HUDEP-2 (cell line): ENCODE measurements at regions not wholly inside any gene's neighbourhood (a gene's known extent, or its start where the extent isn't known, plus 50 kb on each side); places are given as distances from the start of the nearest gene placed in this dataset.

Experiments
- DNase-seq, 76 experiments: peaks; one replicate each; lab custom pipeline; 2025; ENCODE audit not compliant: unreplicated experiment in 76 of 76; lab: John Stamatoyannopoulos, UW

DNA sequence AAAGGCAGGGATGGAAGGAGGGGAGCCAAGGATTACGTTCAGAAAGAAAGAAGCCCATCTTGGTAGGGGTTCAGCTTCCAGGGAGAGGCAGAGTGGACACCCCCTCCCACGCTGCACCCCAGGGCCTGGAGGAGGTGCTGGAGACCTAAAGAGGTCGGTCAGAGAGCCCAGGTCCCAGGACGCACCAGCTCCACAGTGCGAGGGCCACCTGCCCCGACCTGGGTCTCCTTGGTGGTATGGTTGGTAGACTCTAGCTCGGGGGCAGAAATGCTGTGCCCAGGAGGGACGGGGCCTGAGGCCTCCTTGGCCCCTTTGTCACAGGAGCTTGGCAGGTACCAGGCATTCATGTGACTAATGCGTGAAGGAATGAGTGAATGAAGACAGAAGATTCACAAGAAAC lies 87.1 kb upstream of the RAB6C start:
- no peak for DNase-seq

DNA sequence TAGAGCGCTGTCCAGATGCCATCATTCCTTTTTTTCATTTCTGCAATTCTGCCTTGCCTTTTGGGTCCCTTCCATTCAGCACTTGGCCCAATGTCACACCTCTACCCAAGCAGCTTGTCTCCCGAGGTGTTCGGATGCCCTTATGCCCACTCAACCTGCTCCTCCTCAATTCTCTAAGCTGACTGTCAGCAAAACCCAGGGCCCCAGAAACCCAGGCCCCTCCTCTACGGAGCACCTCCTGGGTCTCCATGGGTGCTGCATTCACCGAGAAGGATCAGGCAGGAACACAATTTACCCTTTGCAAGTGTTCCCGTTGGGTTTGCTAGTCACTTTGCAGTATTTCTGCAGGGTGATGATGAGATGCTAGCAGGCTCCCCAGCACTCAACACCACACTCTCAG lies 86.7 kb upstream of the RAB6C start:
- no peak for DNase-seq

DNA sequence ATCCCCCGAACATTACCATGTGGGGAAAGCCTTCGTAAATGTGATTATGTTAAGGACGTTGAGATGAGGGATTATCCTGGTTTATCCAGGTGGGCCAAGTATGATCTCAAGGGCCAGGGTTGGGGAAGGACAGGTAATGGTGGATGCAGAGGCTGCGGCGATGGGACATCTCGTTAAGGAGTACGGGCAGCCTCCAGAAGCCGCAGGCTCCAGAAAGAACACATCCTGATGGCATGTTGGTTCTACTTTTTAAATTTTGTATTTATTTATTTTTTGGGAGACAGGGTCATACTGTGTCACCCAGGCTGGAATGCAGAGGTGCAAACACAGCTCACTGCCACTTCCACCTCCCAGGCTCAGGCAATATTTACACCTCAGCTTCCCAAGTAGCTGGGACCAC lies 86.2 kb upstream of the RAB6C start:
- no peak for DNase-seq

DNA sequence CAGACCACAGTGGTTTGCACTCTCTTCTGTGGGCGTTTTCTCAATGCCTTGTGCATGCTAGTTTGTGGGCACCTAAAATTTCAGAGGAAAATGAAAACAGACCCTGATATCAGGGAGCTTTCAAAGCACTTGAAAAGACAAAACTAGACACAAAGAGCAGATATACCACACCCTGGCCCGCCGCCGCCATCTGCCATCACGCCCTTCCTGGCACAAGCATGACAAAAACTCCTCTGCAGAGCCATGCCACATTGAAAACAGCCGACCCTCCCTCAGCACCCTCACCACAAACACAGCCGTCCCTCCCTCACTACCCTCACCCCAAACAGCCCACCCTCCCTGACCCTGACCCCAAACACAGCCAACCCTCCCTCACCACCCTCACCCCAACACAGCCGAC lies 84.8 kb upstream of the RAB6C start:
- DNase-seq: peak in 6 of 76 experiments; percentile 9 to 21 (median 14)

DNA sequence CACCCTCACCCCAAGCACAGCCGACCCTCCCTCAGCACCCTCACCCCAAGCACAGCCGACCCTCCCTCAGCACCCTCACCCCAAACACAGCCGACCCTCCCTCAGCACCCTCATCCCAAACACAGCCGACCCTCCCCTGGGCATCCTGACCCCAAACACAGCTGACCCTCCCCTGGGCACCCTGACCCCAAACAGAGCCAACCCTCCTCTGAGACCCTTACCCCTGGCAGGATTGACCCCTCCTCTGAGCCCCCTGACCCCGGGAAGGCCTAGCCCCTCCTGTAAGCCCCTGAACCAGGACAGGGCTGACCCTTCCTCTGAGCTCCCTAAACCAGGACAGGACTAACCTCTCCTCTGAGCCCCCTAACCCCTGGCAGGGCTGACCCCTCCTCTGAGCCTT lies 84.4 kb upstream of the RAB6C start:
- DNase-seq: no peak

DNA sequence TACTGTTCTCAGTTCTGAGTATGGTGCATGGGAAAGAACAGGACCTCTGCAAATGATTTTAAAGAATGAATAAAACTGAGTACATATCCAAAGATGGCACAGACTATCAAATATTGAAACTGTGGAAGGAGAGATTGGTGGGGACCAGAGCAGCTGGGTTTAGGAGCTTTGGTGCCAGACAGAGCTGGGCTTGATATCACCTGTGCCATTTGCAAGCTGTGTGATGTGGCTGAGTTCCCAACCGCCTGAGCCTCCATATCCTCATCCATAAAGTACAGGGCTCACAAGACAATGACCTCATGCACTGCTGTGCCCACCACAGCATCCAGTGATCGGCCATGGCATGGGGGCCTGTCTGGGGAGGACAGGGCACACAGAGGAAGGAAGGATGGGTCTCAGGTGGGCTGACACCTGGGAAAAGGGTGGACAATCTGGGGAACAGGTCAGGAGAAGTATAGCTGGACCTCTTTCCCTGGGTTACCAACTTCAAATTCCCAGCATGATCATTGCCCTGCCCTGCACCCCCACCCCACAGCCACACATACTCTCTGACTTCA lies 83.9 kb upstream of the RAB6C start:
- no peak for DNase-seq

DNA sequence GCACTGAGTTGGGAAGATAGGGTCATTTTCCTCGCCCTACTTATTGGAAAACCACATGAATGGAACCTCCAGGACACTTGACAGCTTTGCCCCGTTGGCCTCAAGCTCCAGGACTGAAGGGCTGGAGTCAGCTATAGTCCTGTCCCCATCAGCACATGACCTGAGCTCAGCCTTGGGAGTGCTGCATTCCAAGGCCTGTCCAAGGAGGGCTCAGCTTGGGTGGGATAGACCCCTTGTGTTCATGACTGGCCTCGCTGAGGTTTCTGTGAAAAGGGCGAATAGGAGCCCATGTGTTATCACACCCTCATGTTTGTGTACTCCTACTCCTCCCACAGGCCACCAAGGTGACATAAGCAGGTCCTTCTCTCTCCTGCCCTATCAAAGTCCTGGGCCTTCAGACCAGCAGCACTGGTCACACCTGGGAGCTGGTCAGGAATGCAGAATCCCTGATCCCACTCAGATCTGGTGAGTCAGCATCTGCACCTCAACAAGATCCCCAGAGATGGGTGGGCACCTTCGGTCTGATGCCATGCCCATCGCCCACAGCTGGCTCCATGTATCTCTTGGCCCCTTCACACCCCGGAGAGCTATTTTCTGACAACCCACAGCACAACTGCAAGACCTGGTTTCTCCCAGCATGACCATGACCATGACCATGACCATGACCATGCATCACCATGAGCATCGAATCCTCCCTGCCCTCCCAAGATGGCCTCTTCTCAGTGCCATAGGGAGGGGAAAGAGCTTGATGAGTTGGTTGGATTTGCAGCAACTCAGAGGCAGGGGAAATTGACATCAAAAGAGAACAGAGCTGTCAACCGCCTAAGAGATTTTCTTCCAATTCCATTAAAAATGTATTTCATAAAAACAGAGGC lies 83.0 kb upstream of the RAB6C start:
- no peak for DNase-seq

DNA sequence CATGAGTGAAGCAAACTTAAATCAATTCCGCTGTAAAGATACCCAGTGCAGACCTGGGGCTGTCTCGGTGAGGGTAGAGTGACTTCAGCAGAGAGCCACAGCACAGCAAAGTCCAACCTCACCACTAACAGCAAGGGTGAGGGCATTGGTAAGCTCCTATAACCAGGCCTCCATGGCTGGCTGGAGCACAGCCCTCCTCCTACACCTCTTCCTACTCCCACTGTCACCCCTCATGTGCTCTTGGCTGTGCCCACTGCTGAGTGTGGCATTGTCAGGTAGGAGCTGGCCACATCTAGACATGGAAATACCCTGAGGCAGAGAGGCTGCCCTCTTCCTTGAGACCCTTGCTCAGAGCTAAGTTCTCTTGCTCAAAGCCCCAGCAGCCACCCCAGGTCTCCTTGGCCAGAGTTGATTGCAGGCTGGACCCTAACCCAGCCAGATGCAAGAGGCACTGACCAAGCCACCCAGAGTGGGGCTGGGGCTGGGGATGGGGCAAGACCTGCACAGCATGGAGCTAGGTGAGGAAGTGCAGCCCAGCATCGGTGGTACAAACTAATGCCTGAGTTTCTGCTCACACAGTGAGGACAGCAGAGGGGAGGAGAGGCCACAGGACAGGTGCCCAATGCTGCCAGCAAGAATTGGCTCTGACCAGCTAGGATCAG lies 77.6 kb upstream of the RAB6C start:
- DNase-seq: no peak

DNA sequence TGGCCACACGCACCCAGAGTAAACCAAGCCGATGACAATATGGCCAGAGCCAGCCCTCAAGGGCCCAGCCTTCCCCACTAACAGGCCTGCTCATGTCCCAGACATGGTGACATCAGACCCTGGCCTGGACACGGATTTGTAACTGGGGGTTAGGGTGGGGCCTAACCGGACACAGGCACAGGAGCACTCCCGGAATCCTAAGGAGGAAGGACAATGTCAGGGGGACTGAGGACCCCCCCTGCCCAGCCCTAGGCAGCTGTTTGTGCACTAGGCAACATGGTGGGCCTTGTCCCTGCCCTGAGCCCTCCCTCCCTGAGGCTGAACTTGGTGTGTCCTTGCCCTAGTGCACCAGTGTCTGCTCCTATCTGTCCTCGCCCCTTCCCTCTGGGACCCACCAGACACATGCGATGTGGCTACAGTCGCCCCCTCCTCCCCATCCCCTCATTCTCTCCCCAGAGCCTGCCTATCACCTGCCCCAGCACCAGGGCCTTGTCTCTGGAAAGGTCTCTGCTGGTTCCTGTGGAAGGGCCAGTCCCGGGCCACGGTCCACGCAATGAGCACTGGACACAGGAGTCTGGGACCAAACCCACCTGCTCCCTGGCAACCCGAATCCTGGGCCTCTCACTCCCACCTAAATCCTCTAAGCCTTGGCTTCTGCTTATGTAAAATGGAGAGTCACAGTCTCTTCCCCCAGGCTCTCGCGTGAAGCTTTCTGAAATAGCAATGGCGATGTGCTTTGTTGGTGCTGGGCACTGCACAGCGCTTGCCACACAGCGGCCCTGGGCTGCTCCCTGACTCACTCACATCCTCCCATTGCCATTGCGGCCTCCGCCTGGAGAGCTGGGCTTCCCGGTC lies 76.5 kb upstream of the RAB6C start:
- no peak for DNase-seq

DNA sequence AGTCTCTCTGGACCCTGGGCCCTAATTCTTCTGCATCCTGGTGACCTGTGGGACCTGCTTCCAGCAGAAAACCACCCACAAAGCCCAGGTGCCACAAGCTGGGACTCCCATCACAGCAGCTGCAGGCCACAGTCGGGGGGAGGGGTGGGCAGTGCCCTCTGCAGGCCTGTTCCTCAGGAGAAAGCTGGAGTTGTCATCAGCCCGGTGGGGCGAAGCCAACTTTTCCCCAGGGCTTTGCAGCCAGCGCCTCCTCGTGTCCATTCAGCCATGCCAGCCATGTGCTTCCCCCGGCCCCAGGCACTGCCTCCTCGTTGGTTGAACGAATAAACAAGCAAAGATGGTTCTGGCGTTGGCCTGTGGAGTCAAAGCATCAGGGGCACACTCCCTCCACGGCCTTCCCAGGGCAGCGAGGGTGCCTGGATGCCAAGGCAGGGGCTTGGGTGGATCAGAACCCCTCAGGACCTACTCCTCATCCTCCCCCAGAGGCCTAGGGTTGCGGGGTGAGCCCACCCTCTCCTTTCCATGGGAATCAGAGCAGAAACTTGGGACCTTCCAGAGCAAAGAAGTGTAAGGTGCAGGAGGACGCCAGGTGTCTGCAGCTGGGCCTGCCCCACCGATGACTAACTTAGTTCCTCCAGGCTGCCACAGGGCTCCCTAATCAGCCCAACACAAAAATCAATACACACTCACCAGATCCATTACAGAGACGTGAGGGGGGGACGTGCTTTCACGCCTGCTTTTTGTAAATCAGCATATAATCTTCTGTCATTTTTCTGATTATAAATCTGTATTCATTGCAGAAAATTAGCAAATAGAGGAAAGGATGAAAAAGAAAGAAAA lies 75.7 kb upstream of the RAB6C start:
- DNase-seq: no peak

DNA sequence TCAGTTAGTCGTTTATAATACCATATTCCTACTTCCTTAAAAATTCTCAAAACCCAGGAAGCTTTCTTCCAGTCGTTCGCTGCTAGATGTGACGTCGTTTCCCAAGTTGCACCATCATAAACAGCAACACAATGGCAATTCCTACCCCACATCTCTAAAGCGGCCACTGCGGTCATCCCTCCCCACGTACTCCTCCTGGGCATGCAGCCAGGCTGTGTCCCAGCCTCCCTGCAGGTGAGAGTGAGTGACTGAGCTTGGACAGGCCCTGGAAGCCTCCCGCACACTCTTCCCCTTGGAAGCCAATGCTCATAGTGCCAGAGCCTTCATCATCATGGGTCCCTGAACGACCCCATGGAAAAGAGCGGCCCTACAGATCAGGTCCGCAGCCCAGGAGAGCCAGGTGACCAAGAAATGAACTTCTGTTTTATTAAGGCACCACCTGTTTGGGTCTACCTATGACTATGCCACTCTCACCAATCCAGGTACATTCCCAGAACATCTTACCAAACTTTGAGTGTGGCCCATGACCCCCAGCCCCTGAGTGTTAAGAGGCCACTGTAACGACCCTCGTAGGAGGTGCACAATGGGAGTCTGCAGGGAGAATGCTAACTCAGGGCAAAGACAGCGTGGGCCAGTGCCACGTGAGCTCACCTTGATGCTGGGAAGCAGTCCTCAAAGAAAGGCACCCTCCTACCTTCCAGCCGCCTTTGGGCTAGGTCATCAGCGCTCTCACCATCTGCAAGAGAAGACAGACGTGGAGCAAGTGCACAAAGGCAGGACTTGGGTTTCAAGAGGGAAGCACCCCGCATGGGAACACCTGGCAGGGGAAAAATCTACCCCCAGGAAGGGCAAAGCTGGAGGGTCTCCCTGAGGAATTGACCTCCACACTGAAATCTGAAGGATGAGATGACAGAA lies 74.7 kb upstream of the RAB6C start:
- DNase-seq: no peak

DNA sequence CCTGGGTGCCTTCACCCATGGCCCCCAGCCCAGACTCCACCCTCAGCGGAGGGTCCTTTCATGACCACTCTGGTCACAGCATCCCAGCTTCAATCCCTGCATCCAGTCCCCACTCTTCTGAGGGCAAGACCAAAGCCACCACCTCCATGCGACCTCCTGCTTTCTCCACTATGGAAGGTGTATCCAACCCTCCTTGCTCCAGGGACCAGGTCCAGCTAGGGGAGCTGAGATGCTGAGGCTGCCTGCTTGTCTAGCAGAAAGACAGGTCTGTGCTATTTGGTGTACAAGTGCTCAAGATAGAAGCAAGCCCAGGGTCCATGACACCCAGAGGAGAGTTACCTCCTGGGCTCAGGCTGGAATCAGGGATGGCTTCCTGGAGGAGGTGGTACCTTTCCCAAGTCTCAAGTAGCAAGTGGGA lies 73.8 kb upstream of the RAB6C start:
- DNase-seq: no peak

DNA sequence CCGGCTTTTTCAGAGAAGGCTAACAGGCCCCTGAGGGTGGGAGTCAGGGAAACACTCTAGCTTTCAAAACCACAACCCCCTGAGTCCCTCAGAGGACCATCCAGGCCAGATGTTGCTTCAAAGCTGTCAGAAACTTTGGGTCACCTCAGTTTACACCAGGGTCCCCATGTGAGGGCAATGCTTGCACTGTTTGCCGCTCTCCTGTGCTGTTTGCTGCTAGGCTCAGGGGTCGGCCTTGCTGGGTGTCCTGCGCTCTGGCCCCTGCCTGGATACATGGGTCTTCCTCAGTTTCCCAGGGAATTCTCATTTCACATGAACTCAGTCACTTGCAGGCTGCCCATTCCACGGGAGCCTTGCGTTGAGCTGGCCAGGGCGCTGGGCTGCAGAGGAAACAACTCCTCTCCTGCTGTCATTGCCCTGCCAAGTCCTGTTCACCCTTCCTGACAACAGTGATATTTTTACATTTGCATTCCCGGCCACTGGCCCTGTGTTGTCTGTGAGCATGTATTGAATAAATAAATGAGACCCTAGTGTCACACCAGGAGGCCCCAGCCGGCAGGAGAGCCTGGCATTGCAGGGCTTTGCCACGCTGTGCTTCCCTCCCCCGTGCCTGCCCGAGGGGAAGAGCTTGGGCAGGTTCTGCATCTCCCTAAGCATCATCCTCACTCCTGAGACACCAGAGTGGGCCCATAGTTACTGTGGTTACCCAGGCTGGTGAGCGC lies 73.2 kb upstream of the RAB6C start:
- peak in 4 of 76 experiments; percentile 49 to 77 (median 50) for DNase-seq

DNA sequence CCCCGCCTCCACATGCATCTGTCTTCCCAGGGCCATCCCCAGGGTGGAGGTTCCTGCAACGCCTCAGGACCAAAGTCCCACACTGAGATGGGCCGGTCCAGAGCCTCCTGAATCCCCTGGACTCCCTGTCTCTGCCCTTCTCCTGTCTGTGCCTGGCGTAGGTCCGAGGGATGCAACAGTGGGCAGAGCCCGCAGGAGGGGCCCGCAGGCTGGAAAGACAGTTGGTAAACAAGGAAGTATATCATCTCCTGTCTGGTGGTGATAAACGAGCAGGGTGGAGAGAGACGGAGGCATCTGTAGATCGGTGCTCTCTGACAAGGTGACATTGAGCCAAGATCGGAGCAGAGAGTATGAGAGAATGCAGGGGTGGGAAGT lies 72.6 kb upstream of the RAB6C start:
- DNase-seq: peak in 71 of 76 experiments; percentile 19 to 86 (median 59)

DNA sequence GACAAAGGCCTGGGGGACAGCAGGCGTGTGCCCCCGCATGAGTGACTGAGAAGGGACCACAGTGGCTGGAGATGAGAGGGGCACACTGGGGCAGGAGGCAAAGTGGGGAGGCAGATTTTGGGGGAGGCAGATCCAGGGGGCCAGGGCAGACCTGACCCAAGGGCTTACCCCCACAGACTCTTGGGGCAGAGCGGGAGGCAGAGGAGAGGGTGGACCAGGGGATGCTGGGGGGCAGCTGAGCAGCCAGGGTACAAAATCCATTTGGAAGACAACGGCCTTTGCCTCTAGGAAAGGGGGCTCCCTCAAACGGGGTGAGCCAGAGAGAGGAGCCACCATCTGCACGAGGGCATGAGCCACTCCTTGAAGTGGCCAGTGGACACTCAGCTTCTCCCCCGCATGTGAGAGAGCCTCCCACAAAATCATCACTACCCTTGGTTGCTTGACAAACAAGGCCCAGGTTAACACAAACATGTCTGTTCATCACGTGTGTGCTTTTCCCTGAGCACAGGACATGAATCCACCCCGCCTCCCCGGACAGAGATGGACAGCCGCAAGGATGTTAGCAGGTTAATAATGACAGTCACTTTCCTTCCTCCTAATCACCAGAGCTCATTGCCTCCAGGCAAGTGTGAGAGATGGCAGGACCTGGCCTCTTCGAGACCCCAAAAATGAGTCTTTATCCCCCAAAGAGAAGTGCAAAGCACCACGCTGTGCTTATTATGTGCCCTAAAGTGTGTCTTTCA lies 72.0 kb upstream of the RAB6C start:
- no peak for DNase-seq

DNA sequence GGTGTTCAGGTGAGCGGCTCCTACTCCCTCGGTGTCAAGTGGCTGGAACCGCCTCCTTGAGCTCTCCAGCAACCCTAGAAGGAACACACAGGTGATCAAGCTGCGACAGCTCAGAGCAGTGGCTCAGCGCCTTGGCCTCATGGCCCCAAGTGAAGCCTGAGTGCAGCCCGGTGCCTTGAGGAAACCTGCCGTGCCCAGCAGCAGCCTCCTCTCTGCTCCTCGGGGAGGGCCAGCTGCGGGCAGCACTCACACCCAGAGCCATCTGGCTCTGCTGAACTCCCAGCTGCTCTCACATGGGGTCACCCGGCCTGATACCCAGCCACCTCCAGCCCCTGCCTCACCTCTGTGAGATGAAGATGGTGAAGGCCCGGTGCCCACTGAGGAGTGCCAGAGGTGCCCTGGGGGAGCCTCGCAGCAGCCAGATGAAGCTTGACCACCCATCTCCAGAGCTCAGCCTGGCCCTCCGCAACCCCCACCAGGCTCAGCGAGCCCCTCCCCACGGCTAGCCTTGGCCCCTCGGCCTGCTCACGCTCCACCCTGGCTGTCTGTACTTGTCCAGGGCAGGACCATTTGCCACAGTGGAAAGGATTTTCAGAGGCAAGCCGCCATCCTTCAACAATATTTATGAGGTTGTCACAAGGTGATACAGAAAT lies 70.6 kb upstream of the RAB6C start:
- DNase-seq: no peak
